Stimulated activated naive CD8-positive, alpha-beta T cell treated with anti-CD3 and anti-CD28 coated beads, Interleukin-15, Interleukin-2, amounts not matched to agents 100 U/mL and 50 U/mL, for 24 hours (primary cell): ENCODE measurements at regions not wholly inside any gene's neighbourhood (a gene's known extent, or its start where the extent isn't known, plus 50 kb on each side); places are given as distances from the start of the nearest gene placed in this dataset.

Experiments used
- ATAC-seq: fragments of 150-1000 bp; cut with Tn5 transposase; one replicate; pipeline ENCODE4 v1.10.0; 2021
- DNase-seq: peaks from one replicate; pipeline ENCODE4 v3.0.0; 2021

GRCh38 chr6:82740072-82740471 is 325.6 kb downstream of the UBE3D start:
- DNase-seq = no peak
- no peak for ATAC-seq

- no peak for DNase-seq
- no peak for ATAC-seq
Measured at GRCh38 chr6:82741325-82741995, 324.2 kb downstream of the UBE3D start.

GRCh38 chr6:82741996-82742385 is 323.6 kb downstream of the UBE3D start:
- ATAC-seq (no peak), DNase-seq (no peak)

GRCh38 chr6:82744286-82745015 is 321.2 kb downstream of the UBE3D start:
- ATAC-seq (no peak), DNase-seq (no peak)

GRCh38 chr6:82750556-82750955 is 315.1 kb downstream of the UBE3D start:
- ATAC-seq = no peak

GRCh38 chr6:82751718-82752117 is 313.9 kb downstream of the UBE3D start:
- no peak for ATAC-seq

More at GRCh38 chr6:82750556-82750955, 315.1 kb downstream of the UBE3D start:
- no peak for DNase-seq

GRCh38 chr6:82761674-82762345 is 303.8 kb downstream of the UBE3D start:
- DNase-seq (no peak), ATAC-seq (no peak)

More at GRCh38 chr6:82751718-82752117, 313.9 kb downstream of the UBE3D start:
- no peak for DNase-seq

GRCh38 chr6:82766476-82766875 is 299.2 kb downstream of the UBE3D start:
- ATAC-seq = no peak

GRCh38 chr6:82767037-82767436 is 298.6 kb downstream of the UBE3D start:
- DNase-seq (no peak), ATAC-seq (no peak)

More at GRCh38 chr6:82766476-82766875, 299.2 kb downstream of the UBE3D start:
- no peak for DNase-seq

GRCh38 chr6:82767447-82767846 is 298.2 kb downstream of the UBE3D start:
- DNase-seq (no peak), ATAC-seq (no peak)

GRCh38 chr6:82772851-82773717 is 292.6 kb downstream of the UBE3D start:
- no peak for DNase-seq
- no peak for ATAC-seq

- DNase-seq = no peak
Measured at GRCh38 chr6:82775361-82775760, 290.3 kb downstream of the UBE3D start.

GRCh38 chr6:82775981-82776380 is 289.7 kb downstream of the UBE3D start:
- DNase-seq (no peak), ATAC-seq (no peak)

More at GRCh38 chr6:82775361-82775760, 290.3 kb downstream of the UBE3D start:
- ATAC-seq = no peak

GRCh38 chr6:82779041-82779440 is 286.6 kb downstream of the UBE3D start:
- ATAC-seq = no peak
- no peak for DNase-seq

GRCh38 chr6:82780334-82780733 is 285.3 kb downstream of the UBE3D start:
- ATAC-seq (no peak), DNase-seq (no peak)

GRCh38 chr6:82781620-82782204 is 283.9 kb downstream of the UBE3D start:
- ATAC-seq (no peak), DNase-seq (no peak)

- no peak for DNase-seq
Measured at GRCh38 chr6:82783587-82784236, 281.9 kb downstream of the UBE3D start.

GRCh38 chr6:82785206-82785605 is 280.4 kb downstream of the UBE3D start:
- DNase-seq = no peak
- no peak for ATAC-seq

More at GRCh38 chr6:82783587-82784236, 281.9 kb downstream of the UBE3D start:
- no peak for ATAC-seq

- DNase-seq = no peak
- ATAC-seq = no peak
Measured at GRCh38 chr6:82786248-82786647, 279.4 kb downstream of the UBE3D start.

GRCh38 chr6:82795940-82796339 is 269.7 kb downstream of the UBE3D start:
- no peak for DNase-seq

GRCh38 chr6:82801083-82801482 is 264.6 kb downstream of the UBE3D start:
- DNase-seq (no peak), ATAC-seq (no peak)

More at GRCh38 chr6:82795940-82796339, 269.7 kb downstream of the UBE3D start:
- ATAC-seq = no peak
